SK-N-SH (cell line): ENCODE measurements at regions not wholly inside any gene's neighbourhood (a gene's known extent, or its start where the extent isn't known, plus 50 kb on each side); places are given as distances from the start of the nearest gene placed in this dataset.

Experiments
- CTCF ChIA-PET: fragments of 300-600, 350-600 bp; formaldehyde crosslinking; extraction: SDS; loops from one replicate; lab custom pipeline; 2021; lab: Yijun Ruan, JAX
- POLR2A ChIA-PET: fragments of 350-600 bp; sonication (Branson Sonifier 250); formaldehyde crosslinking; extraction: SDS; loops from one replicate; lab custom pipeline; 2020; ENCODE audit warnings: antibody characterized with exemption, inconsistent platforms; lab: Yijun Ruan, JAX
- DNase-seq: peaks from one replicate; pipeline ENCODE4 v3.0.0; 2012
- H2AFZ ChIP-seq: fragments of 200-600 bp; sonication (generic); 2 replicates; pipeline ENCODE4 v1.8.1; 2016; ENCODE audit warnings: antibody characterized with exemption, mild to moderate bottlenecking, low read depth
- H3F3A ChIP-seq: fragments of 200-600 bp; sonication (generic); replicated peaks from 2 replicates; pipeline ENCODE3; 2016; ENCODE audit warnings: antibody characterized with exemption, mild to moderate bottlenecking; ENCODE audit not compliant: insufficient read depth
- H3K27ac ChIP-seq, 2 experiments: fragments of 200-500 bp in 1 of 2; fragments of 200-600 bp in 1 of 2; sonication (Bioruptor generic) in 1 of 2; sonication (generic), shearing (Covaris generic) in 1 of 2; 2 replicates each; pipeline versions ENCODE4 v1.5.1 to v1.6.1; 2014 to 2016; ENCODE audit warnings: low read depth in 2 of 2, inconsistent platforms in 1 of 2, low read length in 1 of 2, mild to moderate bottlenecking in 1 of 2, mixed read lengths in 1 of 2
- H3K27me3 ChIP-seq: fragments of 200-600 bp; sonication (generic), shearing (Covaris generic); 2 replicates; pipeline ENCODE4 v1.6.1; 2016; ENCODE audit warnings: mixed run types; ENCODE audit not compliant: insufficient read depth
- H3K36me3 ChIP-seq, 2 experiments: fragments of 200-500 bp in 1 of 2; fragments of 200-600 bp in 1 of 2; sonication (Bioruptor generic) in 1 of 2; sonication (generic) in 1 of 2; replicated peaks in 1 of 2; 2 replicates each; pipeline versions ENCODE3 to v1.5.1; 2014 to 2016; ENCODE audit warnings: low read length in 1 of 2, mild to moderate bottlenecking in 1 of 2; ENCODE audit not compliant: insufficient read depth in 2 of 2, control insufficient read depth in 1 of 2
- H3K4me1 ChIP-seq, 2 experiments: fragments of 200-500 bp in 1 of 2; fragments of 200-600 bp in 1 of 2; sonication (Bioruptor generic) in 1 of 2; sonication (generic), shearing (Covaris generic) in 1 of 2; 2 replicates each; pipeline versions ENCODE4 v1.5.1 to v1.6.1; 2014 to 2016; ENCODE audit warnings: low read depth in 1 of 2, low read length in 1 of 2, mixed run types in 1 of 2; ENCODE audit not compliant: insufficient read depth in 2 of 2, control insufficient read depth in 1 of 2
- H3K4me2 ChIP-seq: fragments of 200-600 bp; sonication (generic), shearing (Covaris generic); 2 replicates; pipeline ENCODE4 v1.6.1; 2017; ENCODE audit warnings: mixed run types
- H3K4me3 ChIP-seq, 2 experiments: fragments of 200-500 bp in 1 of 2; fragments of 200-600 bp in 1 of 2; sonication (Bioruptor generic) in 1 of 2; sonication (generic), shearing (Covaris generic) in 1 of 2; 2 replicates each; pipeline versions ENCODE4 v1.5.1 to v1.8.1; 2014 to 2016; ENCODE audit warnings: low read depth in 2 of 2, inconsistent platforms in 1 of 2, low read length in 1 of 2, mild to moderate bottlenecking in 1 of 2, mixed read lengths in 1 of 2, moderate library complexity in 1 of 2
- H3K79me2 ChIP-seq: fragments of 200-600 bp; sonication (generic); 2 replicates; pipeline ENCODE4 v1.8.1; 2017; ENCODE audit warnings: mild to moderate bottlenecking; ENCODE audit not compliant: insufficient read depth
- H3K9ac ChIP-seq: fragments of 200-600 bp; sonication (generic); 2 replicates; pipeline ENCODE4 v1.6.1; 2017; ENCODE audit warnings: mixed run types
- H3K9me2 ChIP-seq: fragments of 200-600 bp; sonication (generic); 2 replicates; pipeline ENCODE4 v1.6.1; 2017; ENCODE audit warnings: mixed run types
- H3K9me3 ChIP-seq: fragments of 200-600 bp; sonication (generic); 2 replicates; pipeline ENCODE4 v1.6.1; 2017; ENCODE audit warnings: mixed run types, mild to moderate bottlenecking, moderate library complexity
- H4K20me1 ChIP-seq: fragments of 200-600 bp; sonication (generic); 2 replicates; pipeline ENCODE4 v1.6.1; 2017; ENCODE audit warnings: mild to moderate bottlenecking, mixed run types; ENCODE audit not compliant: insufficient read depth
- CHD2 ChIP-seq: fragments of 150-350 bp; IDR thresholded peaks from 2 replicates; pipeline ENCODE4 v1.6.1; 2018; ENCODE audit warnings: low read length; ENCODE audit not compliant: partially characterized antibody
- CTCF ChIP-seq: fragments of 200-600 bp; sonication (generic); IDR thresholded peaks from 2 replicates; pipeline ENCODE4 v1.6.1; 2017; ENCODE audit warnings: antibody characterized with exemption, mild to moderate bottlenecking, moderate library complexity
- EP300 ChIP-seq, 2 experiments: IDR thresholded peaks; 2 replicates each; pipeline versions ENCODE4 v1.4.0 to v1.6.1; 2012; ENCODE audit warnings: borderline replicate concordance in 1 of 2, low read depth in 1 of 2, low read length in 1 of 2
- GATA2 ChIP-seq: sonication (generic); formaldehyde crosslinking; IDR thresholded peaks from 2 replicates; pipeline ENCODE4 v1.5.0; 2020; ENCODE audit warnings: mild to moderate bottlenecking, missing genetic modification reagents
- IRF3 ChIP-seq: fragments of 150-350 bp; IDR thresholded peaks from 2 replicates; pipeline ENCODE4 v1.6.1; 2016; ENCODE audit warnings: mild to moderate bottlenecking, low read depth, low read length
- JUND ChIP-seq: IDR thresholded peaks from 2 replicates; pipeline ENCODE4 v1.4.0; 2012
- MAX ChIP-seq: IDR thresholded peaks from 2 replicates; pipeline ENCODE4 v1.4.0; 2012; ENCODE audit warnings: low read depth
- NRF1 ChIP-seq: IDR thresholded peaks from 2 replicates; pipeline ENCODE4 v1.6.1; 2012; ENCODE audit warnings: low read depth, mild to moderate bottlenecking, low read length
- RAD21 ChIP-seq: IDR thresholded peaks from 2 replicates; pipeline ENCODE4 v1.6.1; 2012; ENCODE audit warnings: mild to moderate bottlenecking, low read length
- REST ChIP-seq: IDR thresholded peaks from 2 replicates; pipeline ENCODE4 v1.6.1; 2012; ENCODE audit warnings: mild to moderate bottlenecking, low read depth, low read length, moderate library complexity
- RXRA ChIP-seq: IDR thresholded peaks from 2 replicates; pipeline ENCODE4 v1.4.0; 2012; ENCODE audit warnings: low read depth, mild to moderate bottlenecking, borderline replicate concordance
- SMC3 ChIP-seq: IDR thresholded peaks from 2 replicates; pipeline ENCODE4 v1.6.1; 2012; ENCODE audit warnings: low read depth, low read length, improper control_type of control experiment
- TCF12 ChIP-seq: IDR thresholded peaks from 2 replicates; pipeline ENCODE4 v1.4.0; 2012
- USF1 ChIP-seq: IDR thresholded peaks from 2 replicates; pipeline ENCODE4 v1.4.0; 2012; ENCODE audit warnings: low read depth, borderline replicate concordance
- ZBTB33 ChIP-seq: IDR thresholded peaks from 2 replicates; pipeline ENCODE4 v1.4.0; 2012; ENCODE audit warnings: low read depth, borderline replicate concordance
- WGBS: methylation state at CpG from one replicate; pipeline ENCODE4 v1.1.6; 2017; ENCODE audit warnings: low lambda C conversion rate; 5-methylcytosine and 5-hydroxymethylcytosine counted together

GRCh38 chr10:61283066-61283465 is 170.1 kb downstream of the TMEM26 start:
- Histone ChIP-seq H3K27me3 (no peaks in the 10 kb centered on the region), H3K27ac (no peak overlapping the region), H3K9me2 (no peaks in the 10 kb centered on the region), H3K4me3 (no peak overlapping the region), H3K79me2 (no peaks in the 10 kb centered on the region), H4K20me1 (no peaks in the 10 kb centered on the region), H3K4me2 (no peak overlapping the region), H3K36me3 (no peaks in the 10 kb centered on the region), H3F3A (no peaks in the 10 kb centered on the region), H3K4me1 (no peaks in the 10 kb centered on the region; a peak in 1 of 4 replicates), H3K9ac (no peak overlapping the region), H2AFZ (no peak overlapping the region), H3K9me3 (no peaks in the 10 kb centered on the region)
- TF ChIP-seq GATA2 (CRISPR knock-in tag) (no peak), SMC3 (no peak), CTCF (no peak), CHD2 (no peak), MAX (no peak), USF1 (no peak), EP300 (IDR thresholded peaks at IDR 0.05; ENCODE audit: borderline replicate concordance in 1 of 2, low read depth in 1 of 2, low read length in 1 of 2) (no peak), NRF1 (no peak), RXRA (no peak), RAD21 (no peak), TCF12 (no peak), ZBTB33 (no peak)
- 86% methylated on average over 2 of the region's 2 CpGs for WGBS
- ChIA-PET CTCF (interaction anchor here (0.9 to 1.7 kb wide), 7 partner anchors 118 to 838 kb away, joined by 3 to 9 read pairs (median 4); no protein-coding TSS in a partner anchor), POLR2A (no interaction called here)
- DNase-seq: no peak

- H3K9me2 ChIP-seq: no peaks in the 10 kb centered on the region
- H4K20me1 ChIP-seq: no peaks in the 10 kb centered on the region
- H3K36me3 ChIP-seq: no peaks in the 10 kb centered on the region
- H3K27me3 ChIP-seq: no peaks in the 10 kb centered on the region
- H3K4me2 ChIP-seq: no peak overlapping the region
- H3F3A ChIP-seq: no peaks in the 10 kb centered on the region
- ChIA-PET POLR2A (no interaction called here), CTCF (interaction anchor here (1.3 kb wide), 1 partner anchor 139 kb away, joined by 3 read pairs; no protein-coding TSS in a partner anchor)
- H3K27ac ChIP-seq: 0 out of 4 replicates have a peak overlapping the region, but pooled peaks of 1 of the 2 experiments have one; percentile 23
- 45% methylated on average over 3 of the region's 3 CpGs for WGBS
- no peak overlapping the region for H3K4me3 ChIP-seq
- no peaks in the 10 kb centered on the region for H3K79me2 ChIP-seq
- no peak for DNase-seq
- H2AFZ ChIP-seq: no peak overlapping the region
- no peaks in the 10 kb centered on the region; a peak in 1 of 4 replicates for H3K4me1 ChIP-seq
- H3K9me3 ChIP-seq: no peaks in the 10 kb centered on the region
- no peak overlapping the region for H3K9ac ChIP-seq
- TF ChIP-seq RAD21 (no peak), CHD2 (no peak), JUND (peak; percentile 81), CTCF (no peak), IRF3 (no peak), REST (no peak)
Measured at GRCh38 chr10:61280303-61280702, 172.9 kb downstream of the TMEM26 start.
